ENCODE measurements at regions not wholly inside any gene's neighbourhood (a gene's known extent, or its start where the extent isn't known, plus 50 kb on each side); places are given as distances from the start of the nearest gene placed in this dataset.

- no peak overlapping the region for H3K27ac ChIP-seq
- DNase-seq (ENCODE audit: low spot score) = no peak
- no peak for TF ChIP-seq CTCF (IDR thresholded peaks at IDR 0.05)
- no peak overlapping the region for H3K4me3 ChIP-seq
Observed at GRCh38 chr16:64700628-64701027, 421.2 kb downstream of the CDH11 start.

DNA sequence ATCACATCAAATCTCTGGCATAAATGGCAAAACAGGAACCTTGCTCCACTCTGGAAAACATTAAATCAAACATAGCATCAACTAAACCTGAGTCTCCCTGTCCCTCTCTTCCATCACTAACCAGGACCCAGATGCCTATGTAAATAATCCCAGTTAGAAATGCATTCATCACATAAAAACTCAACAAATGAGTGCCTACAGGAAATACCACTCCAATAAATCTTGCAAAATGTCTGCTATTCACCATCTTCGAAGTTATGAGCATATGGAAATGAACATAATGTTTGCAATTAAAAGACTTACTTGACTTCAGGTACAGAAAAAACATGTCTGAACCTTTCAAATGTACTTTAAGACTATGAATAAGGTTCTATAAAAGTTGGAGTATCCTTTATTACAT lies 425.0 kb downstream of the CDH11 start:
- no peak for TF ChIP-seq CTCF (IDR thresholded peaks at IDR 0.05)
- no peak overlapping the region for H3K4me3 ChIP-seq
- DNase-seq (ENCODE audit: low spot score) = no peak
- H3K27ac ChIP-seq = no peak overlapping the region

GRCh38 chr16:64695684-64696083 lies 426.2 kb downstream of the CDH11 start:
- no peak for TF ChIP-seq CTCF (IDR thresholded peaks at IDR 0.05)
- Histone ChIP-seq H3K4me3 (no peak overlapping the region), H3K27ac (no peak overlapping the region)
- DNase-seq (ENCODE audit: low spot score) = no peak

DNA sequence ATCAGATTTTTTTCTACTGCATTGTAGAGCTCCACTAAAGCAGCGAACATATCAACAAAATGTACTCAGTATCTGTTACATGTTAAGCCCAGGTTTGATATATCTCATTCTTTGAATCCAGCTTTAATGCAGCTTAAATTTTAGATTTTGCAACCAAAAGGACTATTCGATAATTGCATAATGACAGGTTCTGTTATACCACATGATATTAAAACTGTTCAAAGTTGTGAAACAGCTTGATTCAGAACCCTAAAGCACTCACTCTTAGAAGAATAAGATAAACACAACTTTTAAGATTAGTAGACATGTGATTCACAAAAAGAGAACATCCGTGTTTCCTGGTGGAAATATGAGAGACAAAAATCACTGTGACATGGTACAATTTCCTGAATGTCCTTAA lies 427.9 kb downstream of the CDH11 start:
- no peak overlapping the region for H3K4me3 ChIP-seq
- no peak for TF ChIP-seq CTCF (IDR thresholded peaks at IDR 0.05)
- DNase-seq (ENCODE audit: low spot score) = no peak
- no peak overlapping the region for H3K27ac ChIP-seq

- no peak for TF ChIP-seq CTCF (IDR thresholded peaks at IDR 0.05)
- Histone ChIP-seq H3K4me3 (no peak overlapping the region), H3K27ac (no peak overlapping the region)
- DNase-seq (ENCODE audit: low spot score) = no peak
Observed at GRCh38 chr16:64687786-64688185, 434.1 kb downstream of the CDH11 start.

DNA sequence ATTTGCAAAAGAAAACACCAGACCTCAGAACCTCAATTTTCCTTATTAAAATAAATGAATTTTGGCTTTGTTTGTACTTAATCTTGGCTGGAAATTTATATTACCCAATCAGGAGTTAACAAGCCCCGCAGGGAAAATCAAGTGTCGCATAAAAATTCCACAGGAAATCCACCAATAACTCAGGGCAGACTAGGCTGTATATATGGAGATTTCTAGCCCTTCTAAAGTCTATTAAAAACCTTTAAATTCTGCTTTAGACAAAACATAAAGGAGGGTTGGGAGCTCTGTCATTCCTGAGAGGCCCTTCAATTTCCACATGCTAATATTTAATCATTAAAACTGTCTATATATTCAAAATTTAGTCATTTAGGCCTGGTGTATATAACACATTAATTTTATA lies 434.7 kb downstream of the CDH11 start:
- no peak for TF ChIP-seq CTCF (IDR thresholded peaks at IDR 0.05)
- no peak for DNase-seq (ENCODE audit: low spot score)
- no peak overlapping the region for H3K4me3 ChIP-seq
- no peak overlapping the region for H3K27ac ChIP-seq

DNA sequence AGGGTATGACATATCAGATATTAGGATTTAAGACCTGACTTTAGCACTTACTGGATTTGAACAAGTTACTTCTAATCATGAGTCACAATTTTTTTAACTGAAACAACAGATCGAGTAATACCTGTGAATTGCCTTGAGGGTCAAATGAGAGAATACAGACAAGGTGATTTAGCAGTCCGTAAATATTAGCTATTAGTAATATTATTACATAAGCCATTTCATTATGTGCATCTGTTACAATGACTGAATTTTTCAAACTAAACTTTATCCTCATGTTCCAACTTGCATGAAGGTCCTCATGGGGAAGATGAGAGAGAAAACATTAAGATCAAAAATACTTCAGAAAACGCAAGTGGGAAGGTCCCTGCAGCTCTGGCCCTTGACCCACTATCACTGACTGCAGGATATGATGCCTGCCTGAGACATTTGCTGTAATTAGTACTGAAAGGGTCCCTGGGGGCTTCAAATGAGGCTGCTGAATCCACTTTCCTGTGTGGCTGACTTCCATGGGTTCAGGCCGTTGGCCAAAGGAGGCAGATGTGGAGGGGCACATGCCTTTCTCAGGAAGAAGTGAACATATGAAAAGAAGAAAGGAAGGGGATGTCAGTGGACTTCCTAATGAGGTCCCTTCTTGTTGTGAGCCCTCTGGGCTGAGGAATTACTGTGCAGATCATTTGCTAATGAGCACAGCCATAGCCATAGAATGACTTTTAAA lies 441.7 kb downstream of the CDH11 start:
- TF ChIP-seq CTCF (IDR thresholded peaks at IDR 0.05) = no peak
- DNase-seq (ENCODE audit: low spot score) = no peak
- H3K4me3 ChIP-seq = no peak overlapping the region
- H3K27ac ChIP-seq = no peak overlapping the region
